DOHH2 (cell line): ENCODE measurements at regions not wholly inside any gene's neighbourhood (a gene's known extent, or its start where the extent isn't known, plus 50 kb on each side); places are given as distances from the start of the nearest gene placed in this dataset.

Source experiments
- H3F3A ChIP-seq: fragments of 200-600 bp; sonication (generic), shearing (Covaris generic); 2 replicates; pipeline ENCODE4 v1.6.0; 2016; ENCODE audit warnings: antibody characterized with exemption, mild to moderate bottlenecking; ENCODE audit not compliant: control insufficient read depth, insufficient read depth
- H3K27ac ChIP-seq: fragments of 200-600 bp; sonication (generic); 2 replicates; pipeline ENCODE4 v1.5.1; 2014; ENCODE audit warnings: low read depth, mild to moderate bottlenecking, low read length, moderate library complexity
- H3K27me3 ChIP-seq: fragments of 200-600 bp; sonication (generic); 2 replicates; pipeline ENCODE4 v1.6.1; 2014; ENCODE audit warnings: mild to moderate bottlenecking, low read length, mixed read lengths; ENCODE audit not compliant: control insufficient read depth
- H3K36me3 ChIP-seq: fragments of 200-600 bp; sonication (generic); 2 replicates; pipeline ENCODE4 v1.6.1; 2014; ENCODE audit warnings: mild to moderate bottlenecking, low read length, moderate library complexity, mixed read lengths; ENCODE audit not compliant: control insufficient read depth
- H3K4me1 ChIP-seq: fragments of 200-600 bp; sonication (generic); 2 replicates; pipeline ENCODE4 v1.6.1; 2014; ENCODE audit warnings: mild to moderate bottlenecking, low read length, mixed read lengths; ENCODE audit not compliant: control insufficient read depth
- H3K4me2 ChIP-seq: fragments of 200-600 bp; sonication (generic); 2 replicates; pipeline ENCODE4 v1.6.0; 2014; ENCODE audit warnings: mild to moderate bottlenecking, low read length, moderate library complexity
- H3K4me3 ChIP-seq: fragments of 200-600 bp; sonication (generic); 2 replicates; pipeline ENCODE4 v1.5.1; 2014; ENCODE audit warnings: mild to moderate bottlenecking, low read length, mixed read lengths
- H3K79me2 ChIP-seq: fragments of 200-600 bp; sonication (generic); 2 replicates; pipeline ENCODE4 v1.6.1; 2014; ENCODE audit warnings: mild to moderate bottlenecking, low read length, mixed read lengths; ENCODE audit not compliant: control insufficient read depth
- H3K9me2 ChIP-seq: fragments of 200-600 bp; sonication (generic); replicated peaks from 2 replicates; pipeline ENCODE4 v1.6.1; 2014; ENCODE audit warnings: mild to moderate bottlenecking, low read length, mixed read lengths; ENCODE audit not compliant: control insufficient read depth
- H3K9me3 ChIP-seq: fragments of 200-600 bp; sonication (generic); 2 replicates; pipeline ENCODE4 v1.6.1; 2014; ENCODE audit warnings: antibody characterized with exemption, low read length, mixed read lengths; ENCODE audit not compliant: control insufficient read depth, insufficient read depth
- H4K20me1 ChIP-seq: fragments of 200-600 bp; sonication (generic); 2 replicates; pipeline ENCODE4 v1.6.0; 2014; ENCODE audit warnings: low read depth, mild to moderate bottlenecking, antibody characterized with exemption, low read length, moderate library complexity; ENCODE audit not compliant: control insufficient read depth, insufficient read depth
- CTCF ChIP-seq: fragments of 200-600 bp; sonication (generic); IDR thresholded peaks from one replicate; pipeline ENCODE4 v1.5.1; 2014; ENCODE audit warnings: antibody characterized with exemption, mild to moderate bottlenecking, low read depth, low read length; ENCODE audit not compliant: poor library complexity, severe bottlenecking
- EZH2phosphoT487 ChIP-seq: fragments of 200-600 bp; sonication (generic); IDR thresholded peaks from 2 replicates; pipeline ENCODE4 v1.6.1; 2017; ENCODE audit warnings: borderline replicate concordance, mild to moderate bottlenecking, antibody characterized with exemption, low read length, moderate library complexity, mixed read lengths

GRCh38 chr7:106476751-106477150, 184.2 kb downstream of the CCDC71L start:
- TF ChIP-seq EZH2phosphoT487 (no peak), CTCF (no peak)
- H3K9me2 ChIP-seq = no peaks in the 10 kb centered on the region
- H3K4me1 ChIP-seq = no peaks in the 10 kb centered on the region
- no peak overlapping the region for H3K4me3 ChIP-seq
- H3K79me2 ChIP-seq = no peaks in the 10 kb centered on the region
- H3K4me2 ChIP-seq = no peak overlapping the region
- peaks cover 21% of the 10 kb centered on the region; the same call in 1 of the 2 replicates for H3K27me3 ChIP-seq
- no peaks in the 10 kb centered on the region for H3K9me3 ChIP-seq
- no peak overlapping the region for H3K27ac ChIP-seq
- no peaks in the 10 kb centered on the region for H3F3A ChIP-seq
- H4K20me1 ChIP-seq = no peaks in the 10 kb centered on the region
- H3K36me3 ChIP-seq = no peaks in the 10 kb centered on the region

GRCh38 chr7:106472741-106473140, 188.0 kb upstream of the NAMPT start:
- TF ChIP-seq CTCF (no peak), EZH2phosphoT487 (no peak)
- Histone ChIP-seq H4K20me1 (no peaks in the 10 kb centered on the region), H3K36me3 (no peaks in the 10 kb centered on the region), H3K27ac (no peak overlapping the region), H3K79me2 (no peaks in the 10 kb centered on the region), H3K4me1 (no peaks in the 10 kb centered on the region), H3K27me3 (peaks cover 12% of the 10 kb centered on the region; the same call in 1 of the 2 replicates), H3K9me2 (no peaks in the 10 kb centered on the region), H3F3A (no peaks in the 10 kb centered on the region), H3K9me3 (no peaks in the 10 kb centered on the region), H3K4me2 (no peak overlapping the region), H3K4me3 (no peak overlapping the region)

- no peaks in the 10 kb centered on the region for H3K36me3 ChIP-seq
- H4K20me1 ChIP-seq = no peaks in the 10 kb centered on the region
- no peaks in the 10 kb centered on the region for H3F3A ChIP-seq
- no peaks in the 10 kb centered on the region for H3K9me2 ChIP-seq
- no peak overlapping the region for H3K4me2 ChIP-seq
- H3K27me3 ChIP-seq = peaks cover 12% of the 10 kb centered on the region; the same call in 1 of the 2 replicates
- no peaks in the 10 kb centered on the region for H3K9me3 ChIP-seq
- no peaks in the 10 kb centered on the region for H3K4me1 ChIP-seq
- TF ChIP-seq CTCF (no peak), EZH2phosphoT487 (no peak)
- H3K79me2 ChIP-seq = no peaks in the 10 kb centered on the region
- H3K4me3 ChIP-seq = no peak overlapping the region
- no peak overlapping the region for H3K27ac ChIP-seq
These were observed 187.1 kb upstream of the NAMPT start for GRCh38 chr7:106471686-106472440.
